ENCODE measurements at regions not wholly inside any gene's neighbourhood (a gene's known extent, or its start where the extent isn't known, plus 50 kb on each side); places are given as distances from the start of the nearest gene placed in this dataset.

GRCh38 chr4:124868495-124868894 lies 156.0 kb upstream of the ANKRD50 start:
- TF ChIP-seq CTCF (IDR thresholded peaks at IDR 0.05), result no peak
- TF ChIP-seq POLR2A (IDR thresholded peaks at IDR 0.05), result no peak

Measured in esophagus squamous epithelium (tissue), 4 donors.